ENCODE measurements at regions not wholly inside any gene's neighbourhood (a gene's known extent, or its start where the extent isn't known, plus 50 kb on each side); places are given as distances from the start of the nearest gene placed in this dataset.

DNA sequence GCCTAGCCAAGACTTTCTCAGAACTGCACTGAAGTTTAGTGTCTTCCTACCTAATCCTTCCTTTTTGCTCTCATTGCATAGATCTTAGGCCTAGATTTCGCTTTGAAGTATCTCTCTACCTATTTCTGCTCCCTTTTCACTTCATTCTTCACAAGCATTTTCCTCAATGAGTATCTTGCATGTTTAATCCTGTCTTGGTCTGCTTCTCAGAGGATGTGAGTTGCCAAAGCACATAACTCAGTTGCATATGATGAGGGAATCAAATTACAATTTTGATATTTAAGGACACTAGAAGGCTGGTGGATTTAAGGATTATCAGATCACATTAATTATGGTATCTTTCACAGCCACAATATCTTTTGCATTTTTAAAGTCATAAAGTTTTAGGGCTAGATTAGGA lies 195.5 kb upstream of the DAAM1 start (continued):
- TF ChIP-seq ZNF282 (IDR thresholded peaks at IDR 0.05; ENCODE audit: partially characterized antibody) = no peak
- TF ChIP-seq ZKSCAN1 (IDR thresholded peaks at IDR 0.05; ENCODE audit: low read length) = no peak
- no peak for TF ChIP-seq ATF7-NPFF (CRISPR knock-in tag; IDR thresholded peaks at IDR 0.05; ENCODE audit: low read depth)
- TF ChIP-seq PCBP1 (IDR thresholded peaks at IDR 0.05; ENCODE audit: borderline replicate concordance, low read depth, low read length) = no peak
- TF ChIP-seq NR2F1 (CRISPR knock-in tag; IDR thresholded peaks at IDR 0.05) = no peak
- no peak for TF ChIP-seq NFIC (IDR thresholded peaks at IDR 0.05; ENCODE audit: low read length)
- TF ChIP-seq CHCHD3 (CRISPR knock-in tag; IDR thresholded peaks at IDR 0.05) = no peak
- no peak for TF ChIP-seq ZNF83 (CRISPR knock-in tag; IDR thresholded peaks at IDR 0.05; ENCODE audit: borderline replicate concordance)
- no peak for TF ChIP-seq MTF2 (CRISPR knock-in tag; IDR thresholded peaks at IDR 0.05; ENCODE audit: borderline replicate concordance)

DNA sequence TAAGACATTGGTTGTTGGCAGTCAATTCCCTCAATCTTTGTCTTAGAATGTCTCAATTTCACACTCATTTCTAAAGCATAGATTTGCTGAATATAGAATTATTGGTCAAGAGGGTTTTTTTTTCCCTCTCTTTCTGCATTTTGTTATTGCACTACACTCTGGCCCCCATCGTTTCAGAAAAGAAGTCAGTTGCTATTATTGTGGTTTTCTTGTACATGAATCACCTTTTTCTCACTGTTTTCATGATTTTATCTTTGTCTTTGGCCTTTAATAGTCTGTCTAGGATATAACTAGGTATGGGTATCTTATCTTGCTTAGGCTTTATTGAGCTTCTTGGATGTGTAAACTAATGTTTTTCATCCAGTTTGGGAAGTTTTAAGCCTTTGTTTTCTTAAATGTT lies 194.3 kb upstream of the DAAM1 start:
- H3K79me2 ChIP-seq (ENCODE audit: insufficient read depth, low read length) = no peaks in the 10 kb centered on the region
- H3K4me3 ChIP-seq (replicated peaks in 1 of 3; ENCODE audit: insufficient read depth in 1 of 3, low read depth in 2 of 3, low read length in 3 of 3) = no peak overlapping the region
- intact Hi-C loops (cut with micrococcal nuclease; ENCODE audit: unreplicated experiment) = no loop called here
- no peak overlapping the region for H3K9ac ChIP-seq (ENCODE audit: insufficient read depth, low read depth, low read length)
- no peaks in the 10 kb centered on the region for H3K4me1 ChIP-seq (ENCODE audit: insufficient read depth, low read length)
- H3K9me3 ChIP-seq (ENCODE audit: low read length) = no peaks in the 10 kb centered on the region
- ATAC-seq = no peak
- no peaks in the 10 kb centered on the region for H4K20me1 ChIP-seq (ENCODE audit: insufficient read depth, low read length)
- CTCF ChIA-PET (ENCODE audit: low intra/inter-chr PET ratio, low total read pairs) = no interaction called here
- 0% methylated on average over 1 of the region's 1 CpG for WGBS (ENCODE audit: low lambda C conversion rate)
- DNase-seq (ENCODE audit: low spot score) = no peak
- no peak overlapping the region for H3K27ac ChIP-seq (ENCODE audit: extremely low read length, insufficient read depth, low read length)
- no peaks in the 10 kb centered on the region for H3K36me3 ChIP-seq (replicated peaks in 1 of 2; ENCODE audit: control insufficient read depth in 1 of 2, insufficient read depth in 2 of 2, low read length in 2 of 2)
- H3K27me3 ChIP-seq (ENCODE audit: control insufficient read depth in 1 of 2, insufficient read depth in 2 of 2, low read length in 2 of 2) = no peaks in the 10 kb centered on the region; a peak in 1 of 5 replicates
- in situ Hi-C loops (cut with HindIII; ENCODE audit: extremely low pct_ligation_motif_present, low pct_unique_long_range_greater_than_20kb) = no loop called here
- POLR2A ChIA-PET = no interaction called here
- BruUV-seq (replicated peaks) = no TSS peak
- no peak overlapping the region for H2AFZ ChIP-seq (ENCODE audit: low read length)
- no peak for FAIRE-seq
- H3K4me2 ChIP-seq (ENCODE audit: low read depth, low read length) = no peak overlapping the region
- TF ChIP-seq ZBTB7A (CRISPR knock-in tag; IDR thresholded peaks at IDR 0.05) (no peak), ZNF776 (CRISPR knock-in tag; IDR thresholded peaks at IDR 0.05) (no peak), CBX5 (CRISPR knock-in tag; IDR thresholded peaks at IDR 0.05; ENCODE audit: borderline replicate concordance) (no peak), SUZ12 (IDR thresholded peaks at IDR 0.05; ENCODE audit: low read depth, low read length) (no peak), MTA3 (CRISPR knock-in tag; IDR thresholded peaks at IDR 0.05) (no peak), RARA (CRISPR knock-in tag; IDR thresholded peaks at IDR 0.05) (no peak), PRMT3 (CRISPR knock-in tag; IDR thresholded peaks at IDR 0.05; ENCODE audit: borderline replicate concordance, low read depth) (no peak)
- TF ChIP-seq, protein P1, sequence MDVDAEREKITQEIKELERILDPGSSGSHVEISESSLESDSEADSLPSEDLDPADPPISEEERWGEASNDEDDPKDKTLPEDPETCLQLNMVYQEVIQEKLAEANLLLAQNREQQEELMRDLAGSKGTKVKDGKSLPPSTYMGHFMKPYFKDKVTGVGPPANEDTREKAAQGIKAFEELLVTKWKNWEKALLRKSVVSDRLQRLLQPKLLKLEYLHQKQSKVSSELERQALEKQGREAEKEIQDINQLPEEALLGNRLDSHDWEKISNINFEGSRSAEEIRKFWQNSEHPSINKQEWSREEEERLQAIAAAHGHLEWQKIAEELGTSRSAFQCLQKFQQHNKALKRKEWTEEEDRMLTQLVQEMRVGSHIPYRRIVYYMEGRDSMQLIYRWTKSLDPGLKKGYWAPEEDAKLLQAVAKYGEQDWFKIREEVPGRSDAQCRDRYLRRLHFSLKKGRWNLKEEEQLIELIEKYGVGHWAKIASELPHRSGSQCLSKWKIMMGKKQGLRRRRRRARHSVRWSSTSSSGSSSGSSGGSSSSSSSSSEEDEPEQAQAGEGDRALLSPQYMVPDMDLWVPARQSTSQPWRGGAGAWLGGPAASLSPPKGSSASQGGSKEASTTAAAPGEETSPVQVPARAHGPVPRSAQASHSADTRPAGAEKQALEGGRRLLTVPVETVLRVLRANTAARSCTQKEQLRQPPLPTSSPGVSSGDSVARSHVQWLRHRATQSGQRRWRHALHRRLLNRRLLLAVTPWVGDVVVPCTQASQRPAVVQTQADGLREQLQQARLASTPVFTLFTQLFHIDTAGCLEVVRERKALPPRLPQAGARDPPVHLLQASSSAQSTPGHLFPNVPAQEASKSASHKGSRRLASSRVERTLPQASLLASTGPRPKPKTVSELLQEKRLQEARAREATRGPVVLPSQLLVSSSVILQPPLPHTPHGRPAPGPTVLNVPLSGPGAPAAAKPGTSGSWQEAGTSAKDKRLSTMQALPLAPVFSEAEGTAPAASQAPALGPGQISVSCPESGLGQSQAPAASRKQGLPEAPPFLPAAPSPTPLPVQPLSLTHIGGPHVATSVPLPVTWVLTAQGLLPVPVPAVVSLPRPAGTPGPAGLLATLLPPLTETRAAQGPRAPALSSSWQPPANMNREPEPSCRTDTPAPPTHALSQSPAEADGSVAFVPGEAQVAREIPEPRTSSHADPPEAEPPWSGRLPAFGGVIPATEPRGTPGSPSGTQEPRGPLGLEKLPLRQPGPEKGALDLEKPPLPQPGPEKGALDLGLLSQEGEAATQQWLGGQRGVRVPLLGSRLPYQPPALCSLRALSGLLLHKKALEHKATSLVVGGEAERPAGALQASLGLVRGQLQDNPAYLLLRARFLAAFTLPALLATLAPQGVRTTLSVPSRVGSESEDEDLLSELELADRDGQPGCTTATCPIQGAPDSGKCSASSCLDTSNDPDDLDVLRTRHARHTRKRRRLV (CRISPR knock-in tag; IDR thresholded peaks at IDR 0.05) = no peak

Data from HepG2 (cell line).